ENCODE measurements at regions not wholly inside any gene's neighbourhood (a gene's known extent, or its start where the extent isn't known, plus 50 kb on each side); places are given as distances from the start of the nearest gene placed in this dataset.

DNA sequence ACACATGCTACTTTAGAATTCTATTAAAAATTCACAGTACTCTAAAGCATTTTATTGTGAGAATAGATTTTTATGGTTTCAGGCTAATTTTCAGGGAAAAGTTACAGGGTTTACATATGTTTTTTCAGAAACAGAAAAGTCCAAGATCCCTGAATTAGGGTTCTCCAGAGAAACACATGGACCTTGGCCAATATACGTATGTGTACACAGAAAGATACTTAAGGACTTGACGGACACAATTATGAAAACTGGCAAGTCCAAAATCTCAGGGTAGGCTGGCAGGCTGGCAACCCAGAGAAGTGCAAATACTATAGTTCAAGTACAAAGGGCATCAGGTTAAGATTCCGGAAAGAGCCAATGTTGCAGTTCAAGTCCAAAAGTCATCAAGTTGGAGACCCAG lies 1897.8 kb upstream of the PCDH10 start:
- no peak overlapping the region for H3K4me3 ChIP-seq
- H3K27me3 ChIP-seq (replicated peaks in 1 of 2; ENCODE audit: control insufficient read depth in 2 of 2, insufficient read depth in 2 of 2, low read length in 1 of 2) = no peaks in the 10 kb centered on the region
- no peak overlapping the region for H3K4me2 ChIP-seq (ENCODE audit: control insufficient read depth, insufficient read depth)
- CTCF ChIA-PET = no interaction called here
- no peaks in the 10 kb centered on the region for H3K79me2 ChIP-seq (ENCODE audit: control insufficient read depth, insufficient read depth, low read length)
- H3K36me3 ChIP-seq (ENCODE audit: control insufficient read depth in 2 of 2, insufficient read depth in 2 of 2, low read length in 1 of 2) = no peaks in the 10 kb centered on the region
- ATAC-seq = no peak
- no peaks in the 10 kb centered on the region for H4K20me1 ChIP-seq (ENCODE audit: control insufficient read depth, insufficient read depth)
- TF ChIP-seq TCF3 (IDR thresholded peaks at IDR 0.05; ENCODE audit: borderline replicate concordance, insufficient read depth, low read depth, low read length) = no peak
- TF ChIP-seq SRF (IDR thresholded peaks at IDR 0.05; ENCODE audit: low read depth in 2 of 2, low read length in 2 of 2) = no peak
- RAD21 ChIA-PET (ENCODE audit: unreplicated experiment) = no interaction called here
- no peak for DNase-seq (ENCODE audit: low read depth, low spot score)
- 27% methylated on average over 3 of the region's 3 CpGs for WGBS (ENCODE audit: insufficient coverage, insufficient replicate concordance, low lambda C conversion rate, missing lambda C conversion rate)
- intact Hi-C loops (cut with micrococcal nuclease; ENCODE audit: unreplicated experiment) = no loop called here
- in situ Hi-C loops (cut with MboI) = no loop called here
- no peaks in the 10 kb centered on the region; the same call in 1 of the 2 replicates for H3K4me1 ChIP-seq (ENCODE audit: control insufficient read depth, insufficient read depth, low read length)
- no TSS peak for BruUV-seq (replicated peaks)
- no peak overlapping the region for H3K27ac ChIP-seq (ENCODE audit: control insufficient read depth, insufficient read depth)
- FAIRE-seq = no peak
- no peak overlapping the region for H3K9ac ChIP-seq (ENCODE audit: control insufficient read depth, insufficient read depth, low read length)
- no peaks in the 10 kb centered on the region for H3K9me3 ChIP-seq (replicated peaks; ENCODE audit: control insufficient read depth, insufficient read depth, low read length)
- POLR2A ChIA-PET = no interaction called here
- H2AFZ ChIP-seq (ENCODE audit: control insufficient read depth, low read depth, low read length) = no peak overlapping the region
- SMC1A ChIA-PET (ENCODE audit: uncharacterized antibody, unreplicated experiment) = no interaction called here

DNA sequence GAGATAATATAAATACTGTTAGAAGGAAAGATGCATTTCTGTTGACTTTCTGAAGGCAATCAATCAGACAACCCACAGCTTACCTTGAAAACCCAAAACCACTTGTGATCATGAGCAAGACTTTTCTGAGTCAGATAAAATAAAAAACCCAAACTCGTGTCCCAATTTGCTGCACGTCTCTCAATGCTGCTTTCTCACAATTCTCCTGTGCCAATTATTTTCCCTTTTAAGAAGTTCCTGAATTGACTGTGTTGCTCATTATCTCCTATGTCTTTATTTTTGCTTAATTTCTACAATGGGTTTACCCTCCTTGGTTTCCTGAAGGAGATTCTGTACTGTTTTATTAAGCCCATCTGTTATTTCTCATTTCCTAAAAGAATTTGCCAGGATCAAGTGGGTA lies 1891.9 kb upstream of the PCDH10 start:
- Histone ChIP-seq H3K27ac (ENCODE audit: control insufficient read depth, insufficient read depth) (no peak overlapping the region), H3K4me3 (no peak overlapping the region), H2AFZ (ENCODE audit: control insufficient read depth, low read depth, low read length) (no peak overlapping the region), H3K79me2 (ENCODE audit: control insufficient read depth, insufficient read depth, low read length) (no peaks in the 10 kb centered on the region), H4K20me1 (ENCODE audit: control insufficient read depth, insufficient read depth) (no peaks in the 10 kb centered on the region), H3K4me1 (ENCODE audit: control insufficient read depth, insufficient read depth, low read length) (no peaks in the 10 kb centered on the region), H3K9ac (ENCODE audit: control insufficient read depth, insufficient read depth, low read length) (no peak overlapping the region), H3K27me3 (replicated peaks in 1 of 2; ENCODE audit: control insufficient read depth in 2 of 2, insufficient read depth in 2 of 2, low read length in 1 of 2) (no peaks in the 10 kb centered on the region), H3K36me3 (ENCODE audit: control insufficient read depth in 2 of 2, insufficient read depth in 2 of 2, low read length in 1 of 2) (no peaks in the 10 kb centered on the region), H3K4me2 (ENCODE audit: control insufficient read depth, insufficient read depth) (no peak overlapping the region), H3K9me3 (replicated peaks; ENCODE audit: control insufficient read depth, insufficient read depth, low read length) (no peaks in the 10 kb centered on the region)
- SMC1A ChIA-PET (ENCODE audit: uncharacterized antibody, unreplicated experiment) = no interaction called here
- POLR2A ChIA-PET = no interaction called here
- DNase-seq (ENCODE audit: low read depth, low spot score) = no peak
- WGBS (ENCODE audit: insufficient coverage, insufficient replicate concordance, low lambda C conversion rate, missing lambda C conversion rate) = 26% methylated on average over 2 of the region's 2 CpGs
- FAIRE-seq = no peak
- no peak for ATAC-seq
- in situ Hi-C loops (cut with MboI) = no loop called here
- intact Hi-C loops (cut with micrococcal nuclease; ENCODE audit: unreplicated experiment) = no loop called here
- RAD21 ChIA-PET (ENCODE audit: unreplicated experiment) = no interaction called here
- no TSS peak for BruUV-seq (replicated peaks)
- CTCF ChIA-PET = no interaction called here
- 0 out of 2 replicates have a peak, but pooled peaks have one; percentile 34 for TF ChIP-seq ATF7 (IDR thresholded peaks at IDR 0.05; ENCODE audit: low read depth)
- TF ChIP-seq BACH1 (IDR thresholded peaks at IDR 0.05; ENCODE audit: borderline replicate concordance) = peak; percentile 24; the same call in 1 of the 2 replicates
- peak; percentile 99 for TF ChIP-seq MTA2 (IDR thresholded peaks at IDR 0.05; ENCODE audit: low read depth)
- TF ChIP-seq BHLHE40 (IDR thresholded peaks at IDR 0.05; ENCODE audit: borderline replicate concordance in 1 of 2, low read depth in 2 of 2, low read length in 1 of 2) = peak; percentile 45 to 64; a peak in 2 of 4 replicates
- peak in 1 of 2 experiments; percentile 64; a peak in 2 of 4 replicates for TF ChIP-seq IKZF2 (IDR thresholded peaks at IDR 0.05)
- no peak for TF ChIP-seq CBFB (IDR thresholded peaks at IDR 0.05; ENCODE audit: low read depth)
- TF ChIP-seq BMI1 (IDR thresholded peaks at IDR 0.05; ENCODE audit: borderline replicate concordance) = peak; percentile 48; the same call in 1 of the 2 replicates
- no peak for TF ChIP-seq PAX5 (IDR thresholded peaks at IDR 0.05; ENCODE audit: borderline replicate concordance, low read depth, low read length)
- peak; percentile 62; the same call in 1 of the 2 replicates for TF ChIP-seq BCL11A (IDR thresholded peaks at IDR 0.05; ENCODE audit: low read depth, low read length)
- no peak for TF ChIP-seq SUZ12 (IDR thresholded peaks at IDR 0.05; ENCODE audit: unreplicated experiment)
- 0 out of 2 replicates have a peak, but pooled peaks have one; percentile 26 for TF ChIP-seq DPF2 (IDR thresholded peaks at IDR 0.05)
- no peak for TF ChIP-seq RFX5 (IDR thresholded peaks at IDR 0.05; ENCODE audit: low read depth, low read length)
- TF ChIP-seq IKZF1 (conservative IDR thresholded peaks at IDR 0.05) = 0 out of 2 replicates have a peak, but pooled peaks have one; percentile 15
- TF ChIP-seq, protein P1, sequence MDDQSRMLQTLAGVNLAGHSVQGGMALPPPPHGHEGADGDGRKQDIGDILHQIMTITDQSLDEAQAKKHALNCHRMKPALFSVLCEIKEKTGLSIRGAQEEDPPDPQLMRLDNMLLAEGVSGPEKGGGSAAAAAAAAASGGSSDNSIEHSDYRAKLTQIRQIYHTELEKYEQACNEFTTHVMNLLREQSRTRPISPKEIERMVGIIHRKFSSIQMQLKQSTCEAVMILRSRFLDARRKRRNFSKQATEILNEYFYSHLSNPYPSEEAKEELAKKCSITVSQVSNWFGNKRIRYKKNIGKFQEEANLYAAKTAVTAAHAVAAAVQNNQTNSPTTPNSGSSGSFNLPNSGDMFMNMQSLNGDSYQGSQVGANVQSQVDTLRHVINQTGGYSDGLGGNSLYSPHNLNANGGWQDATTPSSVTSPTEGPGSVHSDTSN (IDR thresholded peaks at IDR 0.05; ENCODE audit: insufficient replicate concordance, low read depth, low read length) = peak; percentile 16
- no peak for TF ChIP-seq NR2C2 (IDR thresholded peaks at IDR 0.05; ENCODE audit: borderline replicate concordance, control insufficient read depth, insufficient read length, low read depth)

All from GM12878 (cell line).